Activated B cell treated with CpG ODN at 0.5 μM for 24 hours (primary cell): ENCODE measurements at regions not wholly inside any gene's neighbourhood (a gene's known extent, or its start where the extent isn't known, plus 50 kb on each side); places are given as distances from the start of the nearest gene placed in this dataset.

Experiments used
- ATAC-seq: fragments of 200-7000 bp; cut with Tn5 transposase; one replicate; pipeline ENCODE4 v1.10.0; 2021; ENCODE audit warnings: low read depth, mild to moderate bottlenecking, moderate library complexity
- CTCF ChIA-PET: fragments of 350-600 bp; sonication (Branson Sonifier 250); formaldehyde crosslinking; loops from one replicate; lab custom pipeline; 2021; ENCODE audit warnings: antibody characterized with exemption; lab: Charles Lee
- POLR2A ChIA-PET: fragments of 350-600 bp; sonication (Branson Sonifier 250); formaldehyde crosslinking; loops from one replicate; lab custom pipeline; 2021; ENCODE audit warnings: antibody characterized with exemption; lab: Charles Lee
- DNase-seq: peaks from one replicate; pipeline ENCODE4 v3.0.0; 2022
- H3K27ac Mint-ChIP-seq: one replicate; pipeline ENCODE4 v1.8.0; 2020; ENCODE audit warnings: mixed read lengths
- H3K27me3 Mint-ChIP-seq: one replicate; pipeline ENCODE4 v1.8.0; 2021; ENCODE audit warnings: mixed read lengths
- H3K36me3 Mint-ChIP-seq: one replicate; pipeline ENCODE4 v1.8.0; 2021; ENCODE audit warnings: low read depth, mixed read lengths
- H3K4me1 Mint-ChIP-seq: one replicate; pipeline ENCODE4 v1.8.0; 2021; ENCODE audit warnings: mixed read lengths
- H3K4me3 Mint-ChIP-seq: one replicate; pipeline ENCODE4 v1.8.0; 2020; ENCODE audit warnings: mild to moderate bottlenecking, mixed read lengths
- H3K9me3 Mint-ChIP-seq: one replicate; pipeline ENCODE4 v1.8.0; 2020; ENCODE audit warnings: mixed read lengths
- intact Hi-C: fragments of 100-400 bp; cut with micrococcal nuclease; formaldehyde crosslinking; loops from one replicate; pipeline ENCODE4 v1.15.1; 2024
- TF ChIP-seq, protein P1 (sequence below): fragments of 200-600 bp; IDR thresholded peaks from one replicate; pipeline ENCODE4 v1.8.0; 2022; ENCODE audit warnings: antibody characterized with exemption, mild to moderate bottlenecking

DNA sequence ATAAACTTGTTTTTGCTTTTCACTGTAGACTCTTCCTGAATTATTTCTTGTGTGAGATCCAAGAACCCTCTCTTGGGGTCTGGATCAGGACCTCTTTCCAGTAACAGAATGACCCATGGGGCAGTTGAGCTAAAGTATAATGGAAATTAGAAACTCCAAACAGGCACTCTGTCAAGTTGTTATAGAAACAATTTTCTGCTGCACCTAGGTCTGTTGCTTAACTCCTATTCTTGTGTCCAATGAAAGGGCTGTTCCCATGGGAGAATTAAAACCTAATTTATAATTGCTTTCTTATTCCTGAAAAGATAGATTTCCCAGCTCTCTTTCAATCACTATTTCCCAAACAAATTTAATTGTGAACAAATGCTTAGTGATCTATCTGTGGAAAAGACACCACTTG lies 1341.3 kb upstream of the PIK3C3 start:
- TF ChIP-seq, protein P1, sequence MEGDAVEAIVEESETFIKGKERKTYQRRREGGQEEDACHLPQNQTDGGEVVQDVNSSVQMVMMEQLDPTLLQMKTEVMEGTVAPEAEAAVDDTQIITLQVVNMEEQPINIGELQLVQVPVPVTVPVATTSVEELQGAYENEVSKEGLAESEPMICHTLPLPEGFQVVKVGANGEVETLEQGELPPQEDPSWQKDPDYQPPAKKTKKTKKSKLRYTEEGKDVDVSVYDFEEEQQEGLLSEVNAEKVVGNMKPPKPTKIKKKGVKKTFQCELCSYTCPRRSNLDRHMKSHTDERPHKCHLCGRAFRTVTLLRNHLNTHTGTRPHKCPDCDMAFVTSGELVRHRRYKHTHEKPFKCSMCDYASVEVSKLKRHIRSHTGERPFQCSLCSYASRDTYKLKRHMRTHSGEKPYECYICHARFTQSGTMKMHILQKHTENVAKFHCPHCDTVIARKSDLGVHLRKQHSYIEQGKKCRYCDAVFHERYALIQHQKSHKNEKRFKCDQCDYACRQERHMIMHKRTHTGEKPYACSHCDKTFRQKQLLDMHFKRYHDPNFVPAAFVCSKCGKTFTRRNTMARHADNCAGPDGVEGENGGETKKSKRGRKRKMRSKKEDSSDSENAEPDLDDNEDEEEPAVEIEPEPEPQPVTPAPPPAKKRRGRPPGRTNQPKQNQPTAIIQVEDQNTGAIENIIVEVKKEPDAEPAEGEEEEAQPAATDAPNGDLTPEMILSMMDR = no peak

DNA sequence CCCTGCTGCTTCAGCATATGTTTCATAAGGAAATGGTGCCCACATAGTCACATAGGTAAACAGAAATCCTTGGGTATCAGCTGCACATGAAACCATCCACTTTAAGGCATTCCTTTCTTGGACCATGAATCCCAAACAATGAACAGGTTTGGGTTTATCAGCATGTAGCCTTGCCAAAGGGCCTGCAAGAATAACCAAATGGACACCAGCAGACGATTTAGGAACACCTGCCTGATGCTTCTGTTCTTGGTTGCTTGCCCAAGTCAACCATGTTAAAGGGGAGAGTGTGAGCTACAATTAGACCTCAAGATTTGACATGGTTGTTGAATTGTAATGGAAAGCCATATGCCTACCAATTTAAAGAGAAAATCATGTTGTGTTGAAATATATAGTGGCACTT lies 1342.7 kb upstream of the PIK3C3 start:
- POLR2A ChIA-PET = no interaction called here
- no peak overlapping the region for H3K27ac Mint-ChIP-seq

More for the DNA sequence above, 1341.3 kb upstream of the PIK3C3 start:
- intact Hi-C loops = no loop called here
- Mint-ChIP-seq H3K4me1 (no peaks in the 10 kb centered on the region), H3K9me3 (peaks cover 7% of the 10 kb centered on the region), H3K27me3 (no peaks in the 10 kb centered on the region), H3K36me3 (no peaks in the 10 kb centered on the region), H3K27ac (no peak overlapping the region), H3K4me3 (no peak overlapping the region)
- CTCF ChIA-PET = no interaction called here
- POLR2A ChIA-PET = no interaction called here
- DNase-seq (no peak), ATAC-seq (no peak)

DNA sequence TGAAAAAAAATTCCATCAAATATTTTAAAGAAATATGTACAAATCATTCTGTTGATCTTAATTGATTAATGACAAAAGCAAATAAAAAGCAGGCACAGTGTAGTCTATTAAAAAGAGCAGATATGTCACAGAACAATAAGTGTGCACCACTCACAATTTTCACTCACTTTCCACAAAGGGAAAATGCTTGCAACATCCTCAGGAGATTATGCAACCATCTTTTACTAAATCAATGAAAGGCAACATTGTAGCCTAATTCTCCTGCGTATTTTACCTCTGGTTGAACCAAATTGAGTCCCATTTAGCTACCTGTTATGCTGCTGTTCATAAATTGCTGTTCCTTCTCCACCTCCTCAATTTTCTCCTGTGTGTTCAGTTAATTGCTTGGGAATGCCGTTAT lies 1346.8 kb upstream of the PIK3C3 start:
- intact Hi-C loops = no loop called here
- Mint-ChIP-seq H3K9me3 (peaks cover 5% of the 10 kb centered on the region), H3K27me3 (no peaks in the 10 kb centered on the region), H3K4me3 (no peak overlapping the region), H3K36me3 (no peaks in the 10 kb centered on the region), H3K27ac (no peak overlapping the region), H3K4me1 (no peaks in the 10 kb centered on the region)
- DNase-seq = no peak
- ATAC-seq = no peak
- POLR2A ChIA-PET = no interaction called here
- CTCF ChIA-PET = no interaction called here
- TF ChIP-seq, protein P1 = no peak

More for the DNA sequence above, 1342.7 kb upstream of the PIK3C3 start:
- H3K36me3 Mint-ChIP-seq = no peaks in the 10 kb centered on the region
- no peaks in the 10 kb centered on the region for H3K27me3 Mint-ChIP-seq
- CTCF ChIA-PET = no interaction called here
- DNase-seq (no peak), ATAC-seq (no peak)
- no peak overlapping the region for H3K4me3 Mint-ChIP-seq
- intact Hi-C loops = no loop called here
- peaks cover 5% of the 10 kb centered on the region for H3K9me3 Mint-ChIP-seq
- TF ChIP-seq, protein P1 = no peak
- H3K4me1 Mint-ChIP-seq = no peaks in the 10 kb centered on the region

DNA sequence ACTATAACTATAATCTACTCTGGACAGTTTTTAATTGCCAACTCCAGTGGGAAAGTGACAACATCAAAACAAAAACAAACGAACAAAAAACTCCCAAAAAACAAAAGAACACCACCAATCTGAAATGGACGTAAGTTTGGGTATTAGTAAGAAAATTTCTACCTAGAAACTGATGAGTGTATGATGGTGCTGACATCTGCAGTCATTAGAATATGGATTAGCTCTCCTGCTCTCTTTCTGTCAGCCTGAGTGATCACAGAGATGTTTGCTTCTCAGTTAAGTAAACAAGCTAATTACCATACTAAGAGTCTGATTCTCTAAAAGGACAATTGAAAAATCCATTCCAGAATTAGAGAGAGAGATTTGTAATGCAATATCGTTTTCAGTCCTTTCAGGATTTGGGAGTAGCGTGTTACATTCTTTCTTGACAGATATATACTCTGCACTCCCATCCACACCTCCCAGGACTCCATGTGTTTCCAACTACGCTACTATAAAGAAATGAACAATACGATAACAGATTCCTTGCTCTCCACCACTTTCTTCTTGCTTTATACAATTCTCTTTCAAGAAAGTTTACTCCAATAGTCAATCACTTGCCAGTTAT lies 1347.4 kb upstream of the PIK3C3 start:
- Mint-ChIP-seq H3K27ac (no peak overlapping the region), H3K4me3 (no peak overlapping the region), H3K4me1 (no peaks in the 10 kb centered on the region), H3K27me3 (no peaks in the 10 kb centered on the region), H3K36me3 (no peaks in the 10 kb centered on the region), H3K9me3 (peaks cover 5% of the 10 kb centered on the region)
- ChIA-PET CTCF (no interaction called here), POLR2A (no interaction called here)
- TF ChIP-seq, protein P1 = no peak
- ATAC-seq = no peak
- no peak for DNase-seq
- intact Hi-C loops = no loop called here

DNA sequence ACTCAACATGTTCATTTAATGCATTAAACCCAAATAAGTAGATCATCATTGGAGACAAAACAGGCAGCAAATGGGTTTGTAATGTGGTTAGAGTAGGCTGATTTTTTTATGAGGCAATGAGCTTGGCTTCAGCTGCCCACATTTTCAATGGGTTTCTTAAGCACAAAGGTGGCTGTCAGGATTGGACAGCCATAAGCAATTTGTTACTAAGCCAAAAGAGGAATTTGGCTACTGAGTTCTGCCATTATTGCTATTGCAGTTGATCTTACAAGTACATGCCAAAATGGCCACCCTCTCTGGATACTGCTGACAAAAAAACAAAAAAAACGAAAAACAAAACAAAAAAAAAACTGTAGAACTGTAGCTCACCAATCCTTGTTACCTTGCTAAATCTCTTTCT lies 1348.0 kb upstream of the PIK3C3 start:
- H3K27me3 Mint-ChIP-seq = no peaks in the 10 kb centered on the region
- POLR2A ChIA-PET = no interaction called here

More for the DNA sequence above, 1348.0 kb upstream of the PIK3C3 start:
- no peaks in the 10 kb centered on the region for H3K36me3 Mint-ChIP-seq
- no peak overlapping the region for H3K27ac Mint-ChIP-seq
- H3K4me1 Mint-ChIP-seq = no peaks in the 10 kb centered on the region
- TF ChIP-seq, protein P1 = no peak
- DNase-seq (no peak), ATAC-seq (no peak)
- intact Hi-C loops = no loop called here
- CTCF ChIA-PET = no interaction called here
- H3K9me3 Mint-ChIP-seq = peaks cover 5% of the 10 kb centered on the region
- H3K4me3 Mint-ChIP-seq = no peak overlapping the region
